Daoy (cell line): ENCODE measurements at regions not wholly inside any gene's neighbourhood (a gene's known extent, or its start where the extent isn't known, plus 50 kb on each side); places are given as distances from the start of the nearest gene placed in this dataset.
"Not testable (repeated sequence)": the region's sequence is repeated elsewhere in the genome, so short reads cannot be mapped to it uniquely, and the experiment has no call there.

Experiments used
- DNase-seq: peaks from one replicate; pipeline ENCODE4 v3.0.0-alpha.2; 2015; ENCODE audit warnings: low read depth

- DNase-seq: no peak
Observed at GRCh38 chr3:109656225-109656624, 318.9 kb upstream of the DPPA4 start.

GRCh38 chr3:109678600-109678999 lies 341.3 kb upstream of the DPPA4 start:
- no peak for DNase-seq

- no peak for DNase-seq
Observed at GRCh38 chr3:109679664-109680063, 342.3 kb upstream of the DPPA4 start.

GRCh38 chr3:109683746-109684145 lies 346.4 kb upstream of the DPPA4 start:
- no peak for DNase-seq

GRCh38 chr3:109685084-109686079 lies 348.0 kb upstream of the DPPA4 start:
- peak; percentile 33 for DNase-seq

- no peak for DNase-seq
Observed at GRCh38 chr3:109687626-109688025, 350.3 kb upstream of the DPPA4 start.

- no peak for DNase-seq
Observed at GRCh38 chr3:109696932-109697331, 359.6 kb upstream of the DPPA4 start.

- no peak for DNase-seq
Observed at GRCh38 chr3:109702252-109702651, 364.9 kb upstream of the DPPA4 start.

- no peak for DNase-seq
Observed at GRCh38 chr3:109702976-109703375, 365.6 kb upstream of the DPPA4 start.

- not testable (repeated sequence) for DNase-seq
Observed at GRCh38 chr3:109705133-109705532, 367.8 kb upstream of the DPPA4 start.

GRCh38 chr3:109707617-109708016 lies 370.3 kb upstream of the DPPA4 start:
- DNase-seq: no peak

- DNase-seq: no peak
Observed at GRCh38 chr3:109713288-109713687, 375.9 kb upstream of the DPPA4 start.

GRCh38 chr3:109715707-109716106 lies 378.4 kb upstream of the DPPA4 start:
- no peak for DNase-seq

- DNase-seq: no peak
Observed at GRCh38 chr3:109718850-109719249, 381.5 kb upstream of the DPPA4 start.

- DNase-seq: no peak
Observed at GRCh38 chr3:109728861-109729494, 391.6 kb upstream of the DPPA4 start.

- DNase-seq: peak; percentile 4
Observed at GRCh38 chr3:109731639-109732473, 394.5 kb upstream of the DPPA4 start.

- DNase-seq: no peak
Observed at GRCh38 chr3:109743981-109744380, 406.6 kb upstream of the DPPA4 start.

- DNase-seq: no peak
Observed at GRCh38 chr3:109772520-109772919, 435.2 kb upstream of the DPPA4 start.

GRCh38 chr3:109774108-109774507 lies 436.8 kb upstream of the DPPA4 start:
- no peak for DNase-seq

GRCh38 chr3:109784285-109784684 lies 446.9 kb upstream of the DPPA4 start:
- no peak for DNase-seq

- no peak for DNase-seq
Observed at GRCh38 chr3:109784852-109785631, 447.7 kb upstream of the DPPA4 start.
